ELF-1 (cell line): ENCODE measurements at regions not wholly inside any gene's neighbourhood (a gene's known extent, or its start where the extent isn't known, plus 50 kb on each side); places are given as distances from the start of the nearest gene placed in this dataset.
"Not testable (repeated sequence)": the region's sequence is repeated elsewhere in the genome, so short reads cannot be mapped to it uniquely, and the experiment has no call there.

ENCODE experiments used
- DNase-seq: peaks from one replicate; pipeline ENCODE4 v3.0.0-alpha.2; 2016; ENCODE audit warnings: low read depth, low spot score

DNA sequence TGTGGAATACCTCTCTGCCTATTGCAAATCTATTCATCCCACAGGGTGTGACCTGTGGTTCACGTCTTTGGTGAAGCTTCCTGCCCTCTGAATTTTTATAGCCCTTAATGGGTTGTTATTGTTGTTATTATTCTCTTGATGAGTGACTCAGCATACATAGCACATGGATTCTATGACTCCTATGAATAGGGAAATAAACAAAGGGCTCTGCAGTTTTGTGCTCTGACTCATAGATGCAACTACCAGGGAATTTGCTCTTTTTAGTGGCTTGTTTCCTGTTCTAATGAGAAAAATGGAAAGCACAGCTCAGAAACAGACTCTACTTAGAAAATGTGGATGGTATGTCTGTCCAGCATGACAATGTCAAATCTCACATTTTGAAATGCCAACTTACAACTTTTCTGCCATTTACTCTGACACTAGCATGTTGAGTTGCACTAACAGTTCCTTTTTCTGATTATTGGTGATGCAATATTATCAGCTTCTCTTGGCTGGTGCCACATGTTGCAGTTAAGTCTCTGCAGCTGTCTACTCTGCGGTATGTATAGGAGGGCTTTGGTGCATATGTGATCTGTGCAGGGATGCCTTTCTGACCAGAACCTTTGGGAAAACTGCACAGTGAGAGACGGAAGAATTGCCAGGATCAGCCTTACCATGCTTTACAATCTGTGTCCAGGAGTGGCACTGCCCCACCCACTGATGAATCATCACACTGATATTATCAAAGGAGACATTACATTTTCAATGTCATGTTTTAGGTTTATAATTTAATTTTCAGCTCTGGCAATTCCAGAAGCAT lies 996.4 kb upstream of the WWC1 start:
- no peak for DNase-seq

DNA sequence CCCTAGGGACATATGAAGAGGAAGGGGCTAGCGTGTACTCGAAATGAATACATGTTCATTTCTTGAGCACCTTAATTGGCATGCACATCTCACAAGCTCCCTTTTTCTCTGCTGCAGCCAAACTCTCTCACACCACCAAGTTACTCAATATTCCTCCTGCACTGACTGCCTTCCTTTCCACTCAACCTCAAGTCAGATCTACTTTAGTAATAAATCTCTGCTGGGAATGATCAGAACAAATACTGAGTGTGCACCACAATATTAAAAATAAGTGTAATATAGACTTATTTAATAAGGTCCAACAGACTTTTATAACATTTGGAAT lies 995.8 kb upstream of the WWC1 start:
- DNase-seq = no peak

GRCh38 chr5:167296066-167296465 lies 995.4 kb upstream of the WWC1 start:
- no peak for DNase-seq

DNA sequence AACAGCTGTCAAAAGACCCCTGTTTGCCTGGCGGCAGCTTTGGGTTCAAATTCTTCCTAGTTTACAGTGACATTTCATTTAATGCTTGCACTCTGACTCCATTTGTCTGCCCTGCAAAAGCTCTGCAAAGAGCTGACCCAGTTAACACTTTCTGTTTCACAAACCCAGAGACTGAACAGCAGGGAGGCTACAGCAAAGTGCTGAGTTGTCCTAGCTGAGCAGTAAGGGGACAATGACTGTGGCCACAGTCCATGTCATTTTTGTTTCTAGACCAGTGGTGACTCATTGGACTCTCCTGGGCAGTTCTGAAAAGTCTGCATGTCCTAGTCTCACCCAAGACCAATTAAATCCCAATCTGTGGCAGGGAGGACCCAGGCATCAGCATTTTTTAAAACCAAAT lies 994.8 kb upstream of the WWC1 start:
- DNase-seq = peak; percentile 24

DNA sequence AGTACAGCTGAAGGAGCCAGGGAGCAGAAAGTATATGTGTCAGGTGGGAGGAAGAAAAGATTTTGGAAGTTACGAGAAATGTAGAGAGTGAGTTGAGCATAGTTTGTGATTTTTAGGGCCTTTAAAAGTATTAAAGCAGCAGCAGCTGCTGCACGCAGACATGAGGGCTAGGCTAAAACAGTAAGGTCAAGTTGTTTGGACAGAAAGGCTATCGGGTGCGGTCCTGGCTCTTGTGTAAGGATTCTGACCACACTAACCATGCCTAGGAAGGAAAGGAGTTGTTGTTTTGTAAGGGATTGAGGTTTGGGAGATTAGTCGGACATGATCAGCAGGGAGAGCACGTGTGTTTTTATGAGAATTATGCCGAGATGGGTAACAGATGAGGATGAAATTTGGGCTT lies 991.6 kb upstream of the WWC1 start:
- DNase-seq = not testable (repeated sequence)

DNA sequence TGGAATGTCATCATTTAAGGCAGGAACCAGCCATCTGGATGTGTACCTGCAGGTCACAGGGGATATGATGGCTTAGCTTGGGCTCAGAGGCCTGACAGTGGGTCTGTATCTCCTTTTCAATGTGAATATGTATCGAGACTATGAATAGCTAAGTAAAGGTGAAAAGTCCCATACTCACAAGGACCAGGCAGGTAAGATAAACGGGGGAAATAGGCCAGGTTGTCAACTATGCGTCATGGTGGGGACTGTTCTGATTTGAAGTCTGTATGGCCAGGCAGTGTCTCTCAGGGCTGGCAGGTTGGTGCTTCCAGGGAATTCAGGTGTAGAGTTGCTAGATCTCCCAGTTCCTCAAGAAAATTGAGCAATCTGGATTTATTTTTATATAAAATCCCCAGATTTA lies 987.9 kb upstream of the WWC1 start:
- DNase-seq = no peak

GRCh38 chr5:167304834-167305469 lies 986.5 kb upstream of the WWC1 start:
- DNase-seq = peak; percentile 12

GRCh38 chr5:167305591-167306213 lies 985.7 kb upstream of the WWC1 start:
- DNase-seq = peak; percentile 55

DNA sequence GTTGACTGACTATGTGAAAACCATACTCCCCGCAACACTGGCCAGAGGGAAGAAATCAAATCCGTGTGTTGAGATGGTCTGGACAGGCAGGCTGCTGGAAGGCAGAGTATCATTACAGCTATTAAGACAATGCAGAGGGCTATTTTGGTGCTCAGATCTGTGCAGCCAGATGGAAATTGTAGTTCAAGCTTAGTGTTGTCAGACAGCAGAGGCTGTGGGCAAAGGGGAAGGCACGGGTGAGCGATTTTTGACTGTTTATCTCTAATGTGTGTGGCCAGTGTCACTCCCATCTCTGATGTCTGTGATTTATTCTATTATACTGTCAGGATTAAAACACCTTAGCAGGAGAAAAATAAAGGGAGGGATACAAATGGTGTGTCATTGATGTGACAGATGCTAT lies 984.4 kb upstream of the WWC1 start:
- no peak for DNase-seq

DNA sequence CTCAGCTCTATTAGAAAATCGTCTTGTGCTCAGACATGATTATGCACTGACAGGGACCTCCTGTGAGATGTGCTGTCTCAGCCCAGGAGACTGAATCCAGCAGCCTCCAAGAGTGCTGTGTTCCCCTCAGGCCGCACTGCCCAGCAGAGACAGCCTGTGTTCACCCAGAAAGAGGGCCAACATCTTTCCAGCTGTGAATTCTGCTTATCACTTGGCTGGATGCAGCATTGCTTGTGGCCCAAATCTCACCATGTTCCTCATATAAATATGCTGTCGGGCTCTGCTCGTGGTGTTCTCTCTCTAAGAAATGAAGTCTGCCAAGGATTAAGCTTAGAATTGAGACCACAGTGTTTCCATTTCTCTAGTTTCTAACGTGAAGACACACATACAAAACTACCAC lies 983.0 kb upstream of the WWC1 start:
- DNase-seq = peak; percentile 13

GRCh38 chr5:167309941-167310517 lies 981.4 kb upstream of the WWC1 start:
- no peak for DNase-seq

DNA sequence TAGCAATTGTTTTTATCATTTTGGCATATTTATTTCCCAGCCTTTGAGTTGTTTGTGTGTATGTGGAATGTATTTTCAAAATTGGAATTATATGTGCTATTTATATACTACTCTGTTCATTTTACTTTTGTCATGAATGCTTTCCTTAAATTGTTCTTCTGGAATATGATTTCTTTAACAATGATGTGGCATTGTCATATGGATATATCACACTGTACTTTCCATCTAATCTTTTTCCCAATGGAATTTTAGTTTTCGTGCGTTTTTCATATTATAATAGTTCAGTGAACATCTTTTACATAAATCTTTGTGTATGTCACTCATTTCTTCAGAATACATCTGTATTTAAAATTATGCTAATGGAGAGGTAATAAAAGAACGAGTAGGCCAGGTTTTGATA lies 980.1 kb upstream of the WWC1 start:
- DNase-seq = no peak

DNA sequence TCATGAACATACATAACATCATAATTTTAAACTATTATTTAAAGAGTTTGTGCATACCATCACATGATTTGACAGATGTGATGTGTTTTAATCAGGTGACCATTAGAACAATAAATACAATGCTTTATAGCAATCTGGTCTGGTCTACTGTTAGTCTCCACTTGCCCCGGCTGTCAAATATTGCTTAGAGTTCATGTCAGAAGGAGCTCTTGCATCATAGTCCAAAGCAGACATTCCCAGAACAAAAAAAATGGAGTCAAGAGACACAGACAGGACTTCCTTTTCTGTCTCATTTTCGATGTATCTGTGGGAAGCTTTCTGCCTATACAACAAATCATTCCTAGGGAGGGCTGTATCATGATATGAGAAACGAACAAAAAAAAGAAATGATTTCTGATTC lies 979.2 kb upstream of the WWC1 start:
- no peak for DNase-seq

GRCh38 chr5:167315762-167316161 lies 975.7 kb upstream of the WWC1 start:
- no peak for DNase-seq

- DNase-seq = no peak
Observed at GRCh38 chr5:167317884-167318283, 973.6 kb upstream of the WWC1 start.

GRCh38 chr5:167319243-167319642 lies 972.2 kb upstream of the WWC1 start:
- DNase-seq = no peak

- DNase-seq = no peak
Observed at GRCh38 chr5:167320019-167320418, 971.4 kb upstream of the WWC1 start.

DNA sequence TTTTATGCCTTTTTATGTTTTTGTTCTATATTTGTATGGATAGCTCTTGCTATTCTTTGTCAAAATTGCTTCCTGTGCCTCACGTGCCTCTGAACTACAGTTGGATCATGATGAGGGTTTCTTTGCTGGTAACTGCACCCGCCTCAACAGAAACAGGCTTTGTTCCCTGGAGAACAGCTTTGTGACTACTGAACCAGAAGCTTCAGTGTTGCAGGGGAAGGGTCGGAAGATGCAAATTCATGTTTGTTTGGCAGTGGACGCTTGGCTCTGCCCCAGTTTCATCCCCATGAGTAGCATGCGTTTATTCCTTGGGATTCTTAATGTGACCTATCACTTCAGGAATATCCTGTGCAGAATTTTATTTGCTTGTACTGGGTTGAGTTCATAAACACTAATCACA lies 959.1 kb upstream of the WWC1 start:
- no peak for DNase-seq

- no peak for DNase-seq
Observed at GRCh38 chr5:167336161-167336560, 955.3 kb upstream of the WWC1 start.

GRCh38 chr5:167339205-167339604 lies 952.2 kb upstream of the WWC1 start:
- no peak for DNase-seq

DNA sequence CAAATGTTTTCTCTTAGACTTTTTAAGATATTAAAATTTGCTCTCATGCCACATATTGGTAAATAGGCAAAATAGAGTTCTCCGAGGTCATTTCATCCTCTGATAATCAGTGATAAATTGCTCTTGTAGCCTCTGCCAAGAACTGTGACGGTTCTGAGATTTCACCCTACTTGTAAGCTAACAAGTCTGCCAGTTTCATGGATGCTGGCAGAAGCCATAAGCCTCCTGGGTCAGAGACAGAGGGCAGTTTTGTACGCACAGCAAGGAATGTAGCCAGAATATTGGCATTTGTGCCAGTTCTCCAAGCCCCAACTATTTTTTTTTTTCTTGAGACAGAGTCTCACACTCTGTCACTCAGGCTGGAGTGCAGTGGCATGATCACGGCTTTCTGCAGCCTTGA lies 945.0 kb upstream of the WWC1 start:
- no peak for DNase-seq

- DNase-seq = no peak
Observed at GRCh38 chr5:167348251-167348926, 943.1 kb upstream of the WWC1 start.
